ENCODE measurements at regions not wholly inside any gene's neighbourhood (a gene's known extent, or its start where the extent isn't known, plus 50 kb on each side); places are given as distances from the start of the nearest gene placed in this dataset.

- peaks cover 23% of the 10 kb centered on the region for H3K9me3 Mint-ChIP-seq
- CTCF ChIA-PET = no interaction called here
- no peaks in the 10 kb centered on the region for H3K27me3 ChIP-seq (ENCODE audit: control insufficient read depth in 1 of 2, insufficient read depth in 2 of 2, low read length in 2 of 2)
Observed at GRCh38 chr4:187433141-187433540, 562.4 kb upstream of the ZFP42 start.

DNA sequence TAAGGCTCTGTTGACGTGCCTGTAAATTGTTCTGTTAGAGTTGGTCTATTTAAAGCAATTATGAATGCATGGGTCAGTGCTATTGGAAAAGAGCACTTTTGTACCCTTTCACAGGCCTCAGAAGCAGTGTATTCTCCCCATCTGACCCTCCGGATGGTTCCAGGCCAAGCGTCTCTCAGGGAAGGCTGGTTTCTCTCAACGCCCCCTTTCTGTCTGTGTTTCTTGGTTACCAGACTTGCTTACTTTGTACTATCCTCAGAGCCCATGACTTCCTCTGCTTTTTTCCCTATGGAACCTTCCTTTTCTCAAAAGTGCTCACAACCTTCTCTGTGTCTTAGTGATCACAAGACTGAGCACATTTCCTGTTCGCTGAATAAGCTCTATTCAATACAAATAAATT lies 559.3 kb upstream of the ZFP42 start:
- POLR2A ChIA-PET = no interaction called here
- H3K9me3 ChIP-seq (ENCODE audit: control insufficient read depth in 1 of 2, insufficient read depth in 1 of 2, low read length in 2 of 2) = peaks cover 0 to 8% of the 10 kb centered on the region in 2 experiments
- H3K27me3 ChIP-seq (ENCODE audit: control insufficient read depth in 1 of 2, insufficient read depth in 2 of 2, low read length in 2 of 2) = no peaks in the 10 kb centered on the region
- Mint-ChIP-seq H3K4me1 (ENCODE audit: low read depth) (no peaks in the 10 kb centered on the region), H3K9me3 (peaks cover 11% of the 10 kb centered on the region), H3K27me3 (no peaks in the 10 kb centered on the region), H3K4me3 (no peak overlapping the region), H3K27ac (no peak overlapping the region), H3K36me3 (ENCODE audit: low read depth) (no peaks in the 10 kb centered on the region)
- no peaks in the 10 kb centered on the region for H3K4me1 ChIP-seq (ENCODE audit: insufficient read depth, low read length)
- TF ChIP-seq, protein P1, sequence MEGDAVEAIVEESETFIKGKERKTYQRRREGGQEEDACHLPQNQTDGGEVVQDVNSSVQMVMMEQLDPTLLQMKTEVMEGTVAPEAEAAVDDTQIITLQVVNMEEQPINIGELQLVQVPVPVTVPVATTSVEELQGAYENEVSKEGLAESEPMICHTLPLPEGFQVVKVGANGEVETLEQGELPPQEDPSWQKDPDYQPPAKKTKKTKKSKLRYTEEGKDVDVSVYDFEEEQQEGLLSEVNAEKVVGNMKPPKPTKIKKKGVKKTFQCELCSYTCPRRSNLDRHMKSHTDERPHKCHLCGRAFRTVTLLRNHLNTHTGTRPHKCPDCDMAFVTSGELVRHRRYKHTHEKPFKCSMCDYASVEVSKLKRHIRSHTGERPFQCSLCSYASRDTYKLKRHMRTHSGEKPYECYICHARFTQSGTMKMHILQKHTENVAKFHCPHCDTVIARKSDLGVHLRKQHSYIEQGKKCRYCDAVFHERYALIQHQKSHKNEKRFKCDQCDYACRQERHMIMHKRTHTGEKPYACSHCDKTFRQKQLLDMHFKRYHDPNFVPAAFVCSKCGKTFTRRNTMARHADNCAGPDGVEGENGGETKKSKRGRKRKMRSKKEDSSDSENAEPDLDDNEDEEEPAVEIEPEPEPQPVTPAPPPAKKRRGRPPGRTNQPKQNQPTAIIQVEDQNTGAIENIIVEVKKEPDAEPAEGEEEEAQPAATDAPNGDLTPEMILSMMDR (IDR thresholded peaks at IDR 0.05) = no peak
- intact Hi-C loops (cut with DNase I, micrococcal nuclease) = no loop called here
- no peaks in the 10 kb centered on the region for H3K36me3 ChIP-seq (ENCODE audit: insufficient read depth, low read length)
- no peak overlapping the region for H3K4me3 ChIP-seq (ENCODE audit: low read length)
- CTCF ChIA-PET = no interaction called here
- no peak overlapping the region for H3K27ac ChIP-seq (ENCODE audit: low read depth in 1 of 2, low read length in 2 of 2)
- DNase-seq = no peak
- ATAC-seq (ENCODE audit: poor library complexity) = no peak

More at GRCh38 chr4:187433141-187433540, 562.4 kb upstream of the ZFP42 start:
- intact Hi-C loops (cut with DNase I, micrococcal nuclease) = no loop called here
- Histone ChIP-seq H3K4me3 (ENCODE audit: low read length) (no peak overlapping the region), H3K4me1 (ENCODE audit: insufficient read depth, low read length) (no peaks in the 10 kb centered on the region), H3K36me3 (ENCODE audit: insufficient read depth, low read length) (no peaks in the 10 kb centered on the region), H3K27ac (ENCODE audit: low read depth in 1 of 2, low read length in 2 of 2) (no peak overlapping the region), H3K9me3 (ENCODE audit: control insufficient read depth in 1 of 2, insufficient read depth in 1 of 2, low read length in 2 of 2) (peaks cover 0 to 12% of the 10 kb centered on the region in 2 experiments)
- no peaks in the 10 kb centered on the region for H3K27me3 Mint-ChIP-seq
- ATAC-seq (ENCODE audit: poor library complexity) (no peak), DNase-seq (no peak)
- no peak overlapping the region for H3K4me3 Mint-ChIP-seq
- no peaks in the 10 kb centered on the region for H3K4me1 Mint-ChIP-seq (ENCODE audit: low read depth)
- no peaks in the 10 kb centered on the region for H3K36me3 Mint-ChIP-seq (ENCODE audit: low read depth)
- no peak overlapping the region for H3K27ac Mint-ChIP-seq
- POLR2A ChIA-PET = no interaction called here
- TF ChIP-seq, protein P1 (IDR thresholded peaks at IDR 0.05) = no peak

- no peaks in the 10 kb centered on the region for H3K27me3 Mint-ChIP-seq
- H3K4me1 Mint-ChIP-seq (ENCODE audit: low read depth) = no peaks in the 10 kb centered on the region
- Histone ChIP-seq H3K27ac (ENCODE audit: low read depth in 1 of 2, low read length in 2 of 2) (no peak overlapping the region), H3K4me3 (ENCODE audit: low read length) (no peak overlapping the region), H3K27me3 (ENCODE audit: control insufficient read depth in 1 of 2, insufficient read depth in 2 of 2, low read length in 2 of 2) (no peaks in the 10 kb centered on the region), H3K36me3 (ENCODE audit: insufficient read depth, low read length) (no peaks in the 10 kb centered on the region), H3K9me3 (ENCODE audit: control insufficient read depth in 1 of 2, insufficient read depth in 1 of 2, low read length in 2 of 2) (peaks cover 0 to 3% of the 10 kb centered on the region in 2 experiments), H3K4me1 (ENCODE audit: insufficient read depth, low read length) (no peaks in the 10 kb centered on the region)
- no peaks in the 10 kb centered on the region for H3K36me3 Mint-ChIP-seq (ENCODE audit: low read depth)
- ChIA-PET CTCF (no interaction called here), POLR2A (no interaction called here)
- ATAC-seq (ENCODE audit: poor library complexity) (no peak), DNase-seq (no peak)
- H3K4me3 Mint-ChIP-seq = no peak overlapping the region
- peaks cover 16% of the 10 kb centered on the region for H3K9me3 Mint-ChIP-seq
- intact Hi-C loops (cut with DNase I, micrococcal nuclease) = no loop called here
- H3K27ac Mint-ChIP-seq = no peak overlapping the region
- TF ChIP-seq, protein P1 (IDR thresholded peaks at IDR 0.05) = no peak
Observed at GRCh38 chr4:187444061-187444460, 551.5 kb upstream of the ZFP42 start.
